ENCODE measurements at regions not wholly inside any gene's neighbourhood (a gene's known extent, or its start where the extent isn't known, plus 50 kb on each side); places are given as distances from the start of the nearest gene placed in this dataset.

GRCh38 chrX:138771047-138771446 is 59.5 kb upstream of the FGF13 start:
- H3K4me3 ChIP-seq (ENCODE audit: low read depth, low read length) = no peak overlapping the region

GRCh38 chrX:138769918-138770317 is 58.4 kb upstream of the FGF13 start:
- H3K4me3 ChIP-seq (ENCODE audit: low read depth, low read length) = no peak overlapping the region

DNA sequence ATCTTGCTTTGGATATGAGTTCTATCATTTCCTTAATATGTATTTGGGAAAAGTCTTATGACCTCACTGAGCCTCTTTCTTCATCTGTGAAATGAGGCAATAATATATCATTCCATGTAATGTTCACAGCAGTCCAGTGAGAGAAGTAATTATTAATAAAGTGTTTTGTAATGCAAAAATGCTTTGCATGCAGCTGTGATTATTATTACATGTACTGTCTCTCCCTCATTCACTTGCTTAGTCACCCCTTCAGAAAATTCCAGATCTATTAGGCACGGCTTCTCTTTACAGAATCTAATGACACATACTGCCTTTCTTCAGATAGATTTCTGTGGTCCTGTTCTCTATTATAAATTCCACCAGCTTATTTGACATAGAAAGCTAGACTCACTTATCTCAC is 53.5 kb upstream of the FGF13 start:
- no peak overlapping the region for H3K4me3 ChIP-seq (ENCODE audit: low read depth, low read length)

- no peak overlapping the region for H3K4me3 ChIP-seq (ENCODE audit: low read depth, low read length)
Measured at GRCh38 chrX:138763761-138764160, 52.2 kb upstream of the FGF13 start.

DNA sequence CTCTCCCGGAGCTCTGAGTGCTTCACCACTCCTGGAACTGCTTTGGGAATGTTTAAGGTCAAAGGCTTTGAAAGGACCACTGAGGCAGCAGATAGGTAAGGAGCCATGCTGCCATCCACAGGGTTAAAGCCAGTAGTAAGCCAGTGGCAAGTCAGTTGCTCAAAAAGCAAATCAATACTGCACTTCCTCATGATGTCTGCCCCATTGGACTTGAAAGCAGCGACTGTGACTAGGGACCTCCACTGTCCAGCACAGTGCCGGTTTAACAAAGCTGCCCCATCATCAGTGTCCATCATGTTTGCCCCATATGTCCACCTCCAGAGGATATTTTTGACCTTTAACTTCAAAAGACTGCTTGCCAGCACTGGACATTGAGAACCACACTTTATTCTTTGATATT is 49.9 kb upstream of the FGF13 start:
- H3K4me3 ChIP-seq (ENCODE audit: low read depth, low read length) = no peak overlapping the region

Measured in iPS-11a (cell line).